ENCODE measurements at regions not wholly inside any gene's neighbourhood (a gene's known extent, or its start where the extent isn't known, plus 50 kb on each side); places are given as distances from the start of the nearest gene placed in this dataset.
"Not testable (repeated sequence)": the region's sequence is repeated elsewhere in the genome, so short reads cannot be mapped to it uniquely, and the experiment has no call there.

DNA sequence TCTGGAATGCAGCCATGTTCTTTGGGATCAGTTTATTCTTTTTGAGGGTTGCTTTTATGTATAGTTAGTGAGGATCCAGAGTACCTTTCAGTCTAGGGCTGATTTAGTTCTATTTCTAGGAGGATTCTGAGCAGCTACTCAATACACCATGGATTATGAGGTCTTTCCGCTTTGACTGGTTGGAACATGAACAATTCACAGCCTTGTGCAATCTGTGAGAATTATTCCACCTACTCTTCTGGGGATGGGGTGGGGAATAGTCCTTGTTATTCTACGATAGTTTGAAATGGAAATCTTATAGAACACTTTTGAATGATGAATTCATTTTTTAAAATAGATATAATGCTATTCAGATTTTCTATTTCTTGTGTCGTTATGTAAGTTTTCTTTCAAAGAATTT is 212.3 kb upstream of the ARRDC3 start:
- DNase-seq (ENCODE audit: low spot score) (no peak), ATAC-seq (ENCODE audit: low FRiP score) (no peak)
- TF ChIP-seq, protein P1, sequence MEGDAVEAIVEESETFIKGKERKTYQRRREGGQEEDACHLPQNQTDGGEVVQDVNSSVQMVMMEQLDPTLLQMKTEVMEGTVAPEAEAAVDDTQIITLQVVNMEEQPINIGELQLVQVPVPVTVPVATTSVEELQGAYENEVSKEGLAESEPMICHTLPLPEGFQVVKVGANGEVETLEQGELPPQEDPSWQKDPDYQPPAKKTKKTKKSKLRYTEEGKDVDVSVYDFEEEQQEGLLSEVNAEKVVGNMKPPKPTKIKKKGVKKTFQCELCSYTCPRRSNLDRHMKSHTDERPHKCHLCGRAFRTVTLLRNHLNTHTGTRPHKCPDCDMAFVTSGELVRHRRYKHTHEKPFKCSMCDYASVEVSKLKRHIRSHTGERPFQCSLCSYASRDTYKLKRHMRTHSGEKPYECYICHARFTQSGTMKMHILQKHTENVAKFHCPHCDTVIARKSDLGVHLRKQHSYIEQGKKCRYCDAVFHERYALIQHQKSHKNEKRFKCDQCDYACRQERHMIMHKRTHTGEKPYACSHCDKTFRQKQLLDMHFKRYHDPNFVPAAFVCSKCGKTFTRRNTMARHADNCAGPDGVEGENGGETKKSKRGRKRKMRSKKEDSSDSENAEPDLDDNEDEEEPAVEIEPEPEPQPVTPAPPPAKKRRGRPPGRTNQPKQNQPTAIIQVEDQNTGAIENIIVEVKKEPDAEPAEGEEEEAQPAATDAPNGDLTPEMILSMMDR (IDR thresholded peaks at IDR 0.05), result no peak

DNA sequence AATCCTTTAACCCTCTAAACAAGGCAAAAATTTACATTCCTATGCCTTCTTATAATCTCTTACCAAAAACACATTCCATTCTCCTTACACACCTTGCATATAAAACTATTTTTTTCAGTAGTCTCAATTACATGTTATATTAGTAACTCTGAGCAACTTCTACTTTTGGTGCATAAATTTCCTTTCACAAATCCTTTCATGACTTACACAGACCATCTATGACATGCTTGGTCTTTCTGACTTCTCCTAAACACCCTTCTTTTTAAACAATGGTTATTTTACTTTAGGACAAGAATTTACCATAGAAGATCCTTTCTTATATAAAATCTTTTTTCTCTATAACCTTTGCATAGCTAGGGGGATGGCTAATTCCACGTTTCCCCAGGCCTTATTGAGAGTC is 208.0 kb upstream of the ARRDC3 start:
- no peak for ATAC-seq (ENCODE audit: low FRiP score)
- no peak for DNase-seq (ENCODE audit: low spot score)
- TF ChIP-seq, protein P1 (IDR thresholded peaks at IDR 0.05), result no peak

DNA sequence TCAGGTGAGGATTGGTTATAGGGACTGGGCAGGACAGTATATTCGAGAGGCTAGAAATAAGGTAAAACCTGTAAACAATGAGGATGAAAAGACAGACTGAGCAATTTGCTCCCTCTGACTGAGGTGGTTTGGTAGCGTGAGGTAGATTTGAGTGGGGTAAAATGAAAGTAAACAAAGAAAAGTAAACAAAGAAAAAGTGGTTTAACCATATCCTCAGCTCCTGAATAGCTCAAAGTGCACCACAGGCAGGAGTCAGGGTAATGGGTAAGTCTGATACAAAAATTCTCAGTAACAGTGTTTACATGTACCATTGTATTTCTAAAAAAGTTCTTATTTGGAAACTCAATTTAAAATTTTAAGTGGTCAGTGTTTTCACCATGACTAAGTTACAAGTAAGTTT is 203.1 kb upstream of the ARRDC3 start:
- TF ChIP-seq, protein P1 (IDR thresholded peaks at IDR 0.05), result no peak
- ATAC-seq (ENCODE audit: low FRiP score) (no peak), DNase-seq (ENCODE audit: low spot score) (no peak)

DNA sequence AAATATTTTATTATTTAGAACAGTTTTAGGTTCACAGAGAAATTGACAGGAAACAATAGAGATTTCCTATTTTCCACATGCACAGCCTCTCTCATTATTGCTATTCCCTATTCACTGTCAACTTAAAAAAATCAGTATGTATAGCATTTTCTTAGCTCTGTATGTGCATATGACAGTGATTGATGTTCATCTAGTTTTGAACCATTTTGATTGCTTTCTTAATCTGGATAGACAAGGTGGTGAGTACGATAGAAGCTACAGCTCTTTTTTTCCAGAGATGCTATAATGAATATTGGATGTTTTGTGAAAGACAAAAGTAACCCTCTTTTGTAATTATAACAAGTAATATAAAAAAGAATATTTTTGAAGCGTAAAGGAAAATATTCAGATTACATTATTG is 201.2 kb upstream of the ARRDC3 start:
- ATAC-seq (ENCODE audit: low FRiP score), result no peak
- TF ChIP-seq, protein P1 (IDR thresholded peaks at IDR 0.05), result no peak
- DNase-seq (ENCODE audit: low spot score), result no peak

DNA sequence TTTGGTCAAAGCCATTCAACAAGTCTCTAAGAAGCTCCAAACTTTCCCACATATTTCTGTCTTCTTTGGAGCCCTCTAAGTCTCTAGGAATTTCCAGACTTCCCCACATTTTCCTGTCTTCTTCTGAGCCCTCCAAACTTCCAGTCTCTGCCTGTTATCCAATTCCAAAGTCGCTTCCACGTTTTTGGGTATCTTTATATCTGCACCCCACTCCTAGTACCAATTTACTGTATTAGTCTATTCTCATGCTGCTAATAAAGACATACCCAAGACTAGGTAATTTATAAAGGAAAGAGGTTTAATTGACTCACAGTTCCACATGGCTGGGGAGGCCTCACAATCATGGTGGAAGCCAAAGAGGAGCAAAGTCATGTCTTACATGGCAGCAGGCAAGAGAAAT is 182.9 kb upstream of the ARRDC3 start:
- ATAC-seq (ENCODE audit: low FRiP score); DNase-seq (ENCODE audit: low spot score): not testable (repeated sequence)

DNA sequence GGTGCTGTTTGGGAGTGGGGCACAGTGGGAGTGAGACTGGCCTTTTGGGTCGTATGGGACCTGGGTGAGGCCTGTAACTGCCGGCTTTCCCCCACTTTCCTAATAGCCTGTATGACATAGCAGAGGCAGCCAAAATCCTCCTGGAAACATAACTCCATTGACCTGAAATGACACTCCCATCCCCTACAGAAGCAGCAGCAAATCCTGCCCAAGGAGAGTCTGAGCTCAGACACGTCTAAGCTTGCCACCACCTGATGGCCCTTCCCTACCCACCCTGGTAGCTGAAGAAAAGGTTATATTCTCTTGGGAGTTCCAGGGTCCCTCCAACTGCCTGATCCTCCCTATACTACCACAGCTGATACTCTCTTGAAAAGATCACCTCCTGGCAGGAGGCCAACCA is 179.8 kb upstream of the ARRDC3 start:
- TF ChIP-seq, protein P1 (IDR thresholded peaks at IDR 0.05), result no peak

DNA sequence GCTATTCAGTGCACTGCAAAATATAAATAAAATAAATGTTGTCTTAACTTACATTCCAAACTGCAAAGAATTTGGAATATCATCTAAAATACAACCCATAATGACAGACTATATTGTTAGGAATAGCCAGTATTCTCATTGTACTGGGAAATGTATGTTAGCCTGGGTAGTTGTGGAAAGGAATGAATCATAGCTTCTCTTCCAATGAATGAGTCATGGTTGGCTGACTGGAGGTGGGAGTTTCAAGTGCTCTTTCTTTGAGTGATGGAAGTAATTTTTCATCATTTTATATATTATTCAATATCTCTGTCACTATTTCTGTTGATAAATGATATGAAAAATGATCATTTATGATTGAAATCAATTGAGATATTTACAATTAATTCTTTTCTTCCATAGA is 158.6 kb upstream of the ARRDC3 start:
- ATAC-seq (ENCODE audit: low FRiP score), result no peak
- no peak for DNase-seq (ENCODE audit: low spot score)
- TF ChIP-seq, protein P1 (IDR thresholded peaks at IDR 0.05), result no peak

More for the DNA sequence above, 179.8 kb upstream of the ARRDC3 start:
- DNase-seq (ENCODE audit: low spot score) (no peak), ATAC-seq (ENCODE audit: low FRiP score) (no peak)

DNA sequence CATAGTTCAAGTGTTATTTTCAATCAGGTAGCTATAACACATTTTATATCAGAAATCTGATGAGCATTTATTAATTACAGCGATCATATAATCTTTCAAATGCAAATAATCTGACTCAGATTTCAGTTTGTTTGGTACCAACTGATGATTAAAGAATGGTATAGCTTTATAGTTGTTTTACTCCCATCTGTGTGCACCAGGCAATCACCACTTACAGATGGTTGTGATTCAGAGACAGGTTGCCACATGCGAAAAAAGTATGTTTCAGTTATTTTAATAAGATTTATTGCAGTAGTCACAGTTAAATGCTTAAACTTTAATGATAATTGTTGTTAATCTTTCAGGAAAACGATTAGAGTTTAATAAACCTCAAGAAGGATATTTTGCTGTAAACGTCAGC is 155.1 kb upstream of the ARRDC3 start:
- TF ChIP-seq, protein P1 (IDR thresholded peaks at IDR 0.05), result no peak
- no peak for ATAC-seq (ENCODE audit: low FRiP score)
- no peak for DNase-seq (ENCODE audit: low spot score)
